GM19023 (cell line): ENCODE measurements at regions not wholly inside any gene's neighbourhood (a gene's known extent, or its start where the extent isn't known, plus 50 kb on each side); places are given as distances from the start of the nearest gene placed in this dataset.

Source experiments
- ATAC-seq: cut with Tn5 transposase; IDR thresholded peaks from one replicate; pipeline ENCODE4 v1.9.1; 2021; ENCODE audit warnings: mild to moderate bottlenecking, moderate library complexity; ENCODE audit not compliant: unreplicated experiment

- ATAC-seq = no peak
These were observed 52.1 kb upstream of the FAM169A start for GRCh38 chr5:74918232-74918669.

GRCh38 chr5:74916831-74917710 is 50.9 kb upstream of the FAM169A start:
- ATAC-seq = no peak
